Fibroblast of lung (primary cell): ENCODE measurements at regions not wholly inside any gene's neighbourhood (a gene's known extent, or its start where the extent isn't known, plus 50 kb on each side); places are given as distances from the start of the nearest gene placed in this dataset.

Experiments used
- DNase-seq, 2 donors: peaks; one replicate each; pipeline versions ENCODE4 v3.0.0 to v3.0.0-alpha.2; 2010; ENCODE audit warnings: low read depth in 2 of 2
- H2AFZ ChIP-seq: 2 replicates; pipeline ENCODE4 v1.5.1; 2012; ENCODE audit warnings: low read length, control low read depth, inconsistent platforms
- H3K27ac ChIP-seq: 2 replicates; pipeline ENCODE4 v1.5.1; 2011; ENCODE audit warnings: low read length, control low read depth; ENCODE audit not compliant: insufficient read depth
- H3K27me3 ChIP-seq: 2 replicates; pipeline ENCODE4 v1.5.1; 2011; ENCODE audit warnings: mild to moderate bottlenecking, low read length; ENCODE audit not compliant: control insufficient read depth, insufficient read depth
- H3K36me3 ChIP-seq: 2 replicates; pipeline ENCODE4 v1.5.1; 2011; ENCODE audit warnings: low read length; ENCODE audit not compliant: control insufficient read depth, insufficient read depth
- H3K4me1 ChIP-seq: 2 replicates; pipeline ENCODE4 v1.5.1; 2011; ENCODE audit warnings: low read length; ENCODE audit not compliant: control insufficient read depth, insufficient read depth; ENCODE audit errors: extremely low read depth
- H3K4me2 ChIP-seq: 2 replicates; pipeline ENCODE4 v1.5.1; 2011; ENCODE audit warnings: low read length, control low read depth; ENCODE audit not compliant: insufficient read depth; ENCODE audit errors: extremely low read depth
- H3K4me3 ChIP-seq, 4 experiments: fragments of 200-600 bp in 1 of 4; sonication (generic) in 1 of 4; replicated peaks in 1 of 4; 2 replicates each; pipeline ENCODE4 v1.5.1; 2011 to 2016; ENCODE audit warnings: low read length in 4 of 4, low read depth in 3 of 4, mild to moderate bottlenecking in 3 of 4, control low read depth in 2 of 4, inconsistent platforms in 1 of 4, mixed read lengths in 1 of 4; ENCODE audit not compliant: insufficient read depth in 1 of 4; ENCODE audit errors: control extremely low read depth in 1 of 4
- H3K79me2 ChIP-seq: 2 replicates; pipeline ENCODE4 v1.5.1; 2012; ENCODE audit warnings: mild to moderate bottlenecking, low read length, inconsistent platforms; ENCODE audit not compliant: control insufficient read depth, insufficient read depth
- H3K9ac ChIP-seq: 2 replicates; pipeline ENCODE4 v1.5.1; 2011; ENCODE audit warnings: mild to moderate bottlenecking, low read length, control low read depth; ENCODE audit not compliant: insufficient read depth
- H3K9me3 ChIP-seq: 2 replicates; pipeline ENCODE4 v1.5.1; 2012; ENCODE audit warnings: low read depth, low read length; ENCODE audit not compliant: control insufficient read depth, insufficient read depth
- H4K20me1 ChIP-seq: 2 replicates; pipeline ENCODE4 v1.5.1; 2011; ENCODE audit warnings: low read length; ENCODE audit not compliant: control insufficient read depth, insufficient read depth; ENCODE audit errors: extremely low read depth
- EZH2 ChIP-seq: IDR thresholded peaks from 2 replicates; pipeline ENCODE4 v1.5.1; 2012; ENCODE audit warnings: low read length, control low read depth, mild to moderate bottlenecking; ENCODE audit errors: missing control alignments
- TF ChIP-seq, protein P1 (sequence below), 2 donors: IDR thresholded peaks in 1 of 2; conservative IDR thresholded peaks in 1 of 2; 1 replicate in 1 of 2; 2 replicates in 1 of 2; pipeline ENCODE4 v1.5.1; 2011 to 2012; ENCODE audit warnings: low read length in 2 of 2, control low read depth in 1 of 2, inconsistent platforms in 1 of 2, low read depth in 1 of 2, mild to moderate bottlenecking in 1 of 2

DNA sequence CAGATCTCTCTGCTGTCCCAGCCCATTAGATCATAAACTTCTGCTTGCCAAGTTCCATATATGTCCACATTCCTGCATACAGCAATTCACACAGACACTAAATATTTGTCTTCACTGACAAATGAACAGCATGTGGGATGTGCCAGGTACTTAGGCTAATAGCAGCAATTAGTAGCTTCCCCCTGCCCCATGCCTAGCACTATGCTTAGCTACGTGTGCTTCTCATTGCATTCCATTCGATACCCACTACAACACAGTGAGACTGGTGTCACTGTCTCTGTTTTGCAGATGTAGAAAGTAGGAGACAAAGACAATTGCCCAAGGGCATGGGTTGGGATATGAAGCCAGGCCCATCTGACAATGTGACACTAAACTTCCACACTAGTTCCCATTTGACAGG is 308.4 kb downstream of the BCL11B start:
- H4K20me1 ChIP-seq = no peaks in the 10 kb centered on the region
- TF ChIP-seq, protein P1, sequence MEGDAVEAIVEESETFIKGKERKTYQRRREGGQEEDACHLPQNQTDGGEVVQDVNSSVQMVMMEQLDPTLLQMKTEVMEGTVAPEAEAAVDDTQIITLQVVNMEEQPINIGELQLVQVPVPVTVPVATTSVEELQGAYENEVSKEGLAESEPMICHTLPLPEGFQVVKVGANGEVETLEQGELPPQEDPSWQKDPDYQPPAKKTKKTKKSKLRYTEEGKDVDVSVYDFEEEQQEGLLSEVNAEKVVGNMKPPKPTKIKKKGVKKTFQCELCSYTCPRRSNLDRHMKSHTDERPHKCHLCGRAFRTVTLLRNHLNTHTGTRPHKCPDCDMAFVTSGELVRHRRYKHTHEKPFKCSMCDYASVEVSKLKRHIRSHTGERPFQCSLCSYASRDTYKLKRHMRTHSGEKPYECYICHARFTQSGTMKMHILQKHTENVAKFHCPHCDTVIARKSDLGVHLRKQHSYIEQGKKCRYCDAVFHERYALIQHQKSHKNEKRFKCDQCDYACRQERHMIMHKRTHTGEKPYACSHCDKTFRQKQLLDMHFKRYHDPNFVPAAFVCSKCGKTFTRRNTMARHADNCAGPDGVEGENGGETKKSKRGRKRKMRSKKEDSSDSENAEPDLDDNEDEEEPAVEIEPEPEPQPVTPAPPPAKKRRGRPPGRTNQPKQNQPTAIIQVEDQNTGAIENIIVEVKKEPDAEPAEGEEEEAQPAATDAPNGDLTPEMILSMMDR (conservative IDR thresholded peaks at IDR 0.05 in 1 of 2, IDR thresholded peaks at IDR 0.05 in 1 of 2; ENCODE audit: low read depth in 1 of 2, low read length in 2 of 2) = no peak
- no peak for TF ChIP-seq EZH2
- no peaks in the 10 kb centered on the region for H3K27me3 ChIP-seq
- no peak overlapping the region for H3K4me3 ChIP-seq
- no peak for DNase-seq
- H3K4me2 ChIP-seq = no peak overlapping the region
- no peaks in the 10 kb centered on the region for H3K9me3 ChIP-seq
- no peaks in the 10 kb centered on the region for H3K36me3 ChIP-seq
- H3K4me1 ChIP-seq = no peaks in the 10 kb centered on the region
- H3K27ac ChIP-seq = no peak overlapping the region
- no peak overlapping the region for H3K9ac ChIP-seq
- no peaks in the 10 kb centered on the region for H3K79me2 ChIP-seq
- no peak overlapping the region for H2AFZ ChIP-seq

DNA sequence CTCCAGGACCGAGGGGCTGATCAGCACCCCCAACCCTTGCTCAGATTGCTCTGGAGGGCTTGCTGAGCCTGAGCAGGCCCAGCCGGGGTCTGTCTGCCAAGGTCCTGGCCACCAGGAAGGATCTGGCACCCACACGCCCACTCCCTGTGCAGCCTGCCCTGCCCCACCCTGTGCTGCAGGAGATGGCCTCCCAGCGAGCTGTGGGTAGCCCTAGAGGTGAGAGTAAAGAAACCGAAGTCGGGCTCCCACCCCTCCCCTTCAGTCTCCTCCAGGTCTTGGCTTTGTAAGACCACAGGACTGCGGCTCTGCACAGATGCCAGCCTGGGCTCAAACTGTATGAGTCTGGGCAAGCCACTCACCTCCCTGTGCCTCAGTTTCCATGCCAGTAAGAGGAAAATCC is 307.8 kb downstream of the BCL11B start:
- TF ChIP-seq, protein P1 (conservative IDR thresholded peaks at IDR 0.05 in 1 of 2, IDR thresholded peaks at IDR 0.05 in 1 of 2; ENCODE audit: low read depth in 1 of 2, low read length in 2 of 2) = no peak
- TF ChIP-seq EZH2 = no peak
- H3K4me2 ChIP-seq = no peak overlapping the region
- no peaks in the 10 kb centered on the region for H3K36me3 ChIP-seq
- no peak overlapping the region for H3K4me3 ChIP-seq
- DNase-seq = no peak
- no peaks in the 10 kb centered on the region for H3K27me3 ChIP-seq
- no peaks in the 10 kb centered on the region for H4K20me1 ChIP-seq
- no peaks in the 10 kb centered on the region for H3K4me1 ChIP-seq
- no peak overlapping the region for H2AFZ ChIP-seq
- H3K9me3 ChIP-seq = no peaks in the 10 kb centered on the region
- no peaks in the 10 kb centered on the region for H3K79me2 ChIP-seq
- H3K9ac ChIP-seq = no peak overlapping the region
- H3K27ac ChIP-seq = no peak overlapping the region

DNA sequence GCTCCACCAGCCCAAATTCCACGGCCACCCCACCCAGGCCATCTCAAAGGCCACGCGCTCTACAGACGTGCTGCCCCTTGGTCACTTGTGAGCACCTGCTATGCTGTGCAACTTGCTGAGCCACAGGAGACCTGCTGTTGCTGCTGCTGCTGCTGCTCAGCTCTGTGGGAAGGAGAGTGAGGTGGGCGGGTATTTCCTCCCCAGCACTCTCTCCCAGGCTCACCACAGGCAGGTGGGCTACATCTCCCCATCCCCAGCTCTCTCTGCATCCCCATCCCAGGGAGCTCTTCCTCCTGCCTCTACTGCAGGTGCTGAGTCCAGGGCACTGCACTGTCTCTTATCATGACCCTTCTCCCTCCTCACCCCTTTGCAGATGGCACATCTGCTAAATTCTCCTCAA is 306.9 kb downstream of the BCL11B start:
- no peak overlapping the region for H2AFZ ChIP-seq
- H4K20me1 ChIP-seq = no peaks in the 10 kb centered on the region
- no peaks in the 10 kb centered on the region for H3K27me3 ChIP-seq
- no peak overlapping the region for H3K4me3 ChIP-seq
- H3K79me2 ChIP-seq = no peaks in the 10 kb centered on the region
- no peaks in the 10 kb centered on the region for H3K4me1 ChIP-seq
- H3K9ac ChIP-seq = no peak overlapping the region
- H3K4me2 ChIP-seq = no peak overlapping the region
- no peaks in the 10 kb centered on the region for H3K9me3 ChIP-seq
- TF ChIP-seq, protein P1 (conservative IDR thresholded peaks at IDR 0.05 in 1 of 2, IDR thresholded peaks at IDR 0.05 in 1 of 2; ENCODE audit: low read depth in 1 of 2, low read length in 2 of 2) = no peak
- TF ChIP-seq EZH2 = no peak
- H3K27ac ChIP-seq = no peak overlapping the region
- DNase-seq = no peak
- H3K36me3 ChIP-seq = no peaks in the 10 kb centered on the region
